GM21717 (cell line): ENCODE measurements at regions not wholly inside any gene's neighbourhood (a gene's known extent, or its start where the extent isn't known, plus 50 kb on each side); places are given as distances from the start of the nearest gene placed in this dataset.

Experiments
- ATAC-seq: cut with Tn5 transposase; IDR thresholded peaks from one replicate; pipeline ENCODE4 v1.9.1; 2021; ENCODE audit warnings: mild to moderate bottlenecking, moderate library complexity; ENCODE audit not compliant: unreplicated experiment

- ATAC-seq, result peak; percentile 99
These were observed 229.7 kb upstream of the TBL1XR1 start for GRCh38 chr3:177426878-177427495.

GRCh38 chr3:177427540-177427939 lies 230.3 kb upstream of the TBL1XR1 start:
- peak; percentile 9 for ATAC-seq

- no peak for ATAC-seq
These were observed 231.8 kb upstream of the TBL1XR1 start for GRCh38 chr3:177429079-177429478.

- ATAC-seq, result no peak
These were observed 232.5 kb upstream of the TBL1XR1 start for GRCh38 chr3:177429771-177430170.

- no peak for ATAC-seq
These were observed 233.4 kb upstream of the TBL1XR1 start for GRCh38 chr3:177430653-177431052.

GRCh38 chr3:177431525-177432176 lies 234.4 kb upstream of the TBL1XR1 start:
- no peak for ATAC-seq

- no peak for ATAC-seq
These were observed 238.0 kb upstream of the TBL1XR1 start for GRCh38 chr3:177435301-177435700.

GRCh38 chr3:177437513-177438337 lies 240.4 kb upstream of the TBL1XR1 start:
- no peak for ATAC-seq

- no peak for ATAC-seq
These were observed 241.4 kb upstream of the TBL1XR1 start for GRCh38 chr3:177438596-177439220.

- ATAC-seq, result no peak
These were observed 242.5 kb upstream of the TBL1XR1 start for GRCh38 chr3:177439694-177440269.

- ATAC-seq, result no peak
These were observed 243.3 kb upstream of the TBL1XR1 start for GRCh38 chr3:177440456-177441104.

- ATAC-seq, result no peak
These were observed 244.1 kb upstream of the TBL1XR1 start for GRCh38 chr3:177441276-177441812.

GRCh38 chr3:177441813-177442646 lies 244.7 kb upstream of the TBL1XR1 start:
- peak; percentile 99 for ATAC-seq

GRCh38 chr3:177443469-177443868 lies 246.2 kb upstream of the TBL1XR1 start:
- ATAC-seq, result no peak

GRCh38 chr3:177444696-177445095 lies 247.4 kb upstream of the TBL1XR1 start:
- no peak for ATAC-seq

- ATAC-seq, result no peak
These were observed 248.3 kb upstream of the TBL1XR1 start for GRCh38 chr3:177445549-177445948.

- no peak for ATAC-seq
These were observed 248.9 kb upstream of the TBL1XR1 start for GRCh38 chr3:177446165-177446601.

GRCh38 chr3:177447938-177448337 lies 250.7 kb upstream of the TBL1XR1 start:
- no peak for ATAC-seq

- ATAC-seq, result no peak
These were observed 251.7 kb upstream of the TBL1XR1 start for GRCh38 chr3:177448987-177449359.
